Endothelial cell of umbilical vein (primary cell): ENCODE measurements at regions not wholly inside any gene's neighbourhood (a gene's known extent, or its start where the extent isn't known, plus 50 kb on each side); places are given as distances from the start of the nearest gene placed in this dataset.

ENCODE experiments used
- BruUV-seq: library from RNA; stranded (reverse); fragments of 400-500 nt; replicated peaks from 2 replicates; lab custom pipeline; 2021; lab: Mats Ljungman, UMichigan
- CTCF ChIA-PET: fragments of 300-600, 350-600 bp; sonication (Branson Sonifier 250); formaldehyde crosslinking; loops from one replicate; lab custom pipeline; 2021; ENCODE audit warnings: antibody characterized with exemption, inconsistent platforms; lab: Charles Lee
- POLR2A ChIA-PET: fragments of 300-600, 350-600 bp; sonication (Branson Sonifier 250); formaldehyde crosslinking; loops from one replicate; lab custom pipeline; 2021; ENCODE audit warnings: antibody characterized with exemption, inconsistent platforms; lab: Charles Lee
- DNase-seq: peaks from one replicate; pipeline ENCODE4 v3.0.0-alpha.2; 2011; ENCODE audit warnings: low read depth, low spot score
- FAIRE-seq: peaks from 2 replicates; lab custom pipeline; 2011; peaks lifted over from hg19 to GRCh38; lab: Jason Lieb, UNC
- H2AFZ ChIP-seq: 2 replicates; pipeline ENCODE4 v1.6.0; 2012; ENCODE audit warnings: low read depth, low read length, control low read depth, inconsistent platforms
- H3K27ac ChIP-seq: 2 replicates; pipeline ENCODE4 v1.5.1; 2011; ENCODE audit warnings: low read depth, mild to moderate bottlenecking, control low read depth, low read length, moderate library complexity; ENCODE audit not compliant: insufficient read depth
- H3K27me3 ChIP-seq, 2 experiments: 2 replicates each; pipeline versions ENCODE4 v1.6.0 to v1.6.1; 2011; ENCODE audit warnings: low read length in 2 of 2, mixed read lengths in 1 of 2; ENCODE audit not compliant: control insufficient read depth in 2 of 2, insufficient read depth in 2 of 2
- H3K36me3 ChIP-seq, 2 experiments: 2 replicates in 1 of 2; 3 replicates in 1 of 2; pipeline ENCODE4 v1.5.1; 2011; ENCODE audit warnings: low read length in 2 of 2, mild to moderate bottlenecking in 1 of 2, moderate library complexity in 1 of 2; ENCODE audit not compliant: control insufficient read depth in 2 of 2, insufficient read depth in 2 of 2; ENCODE audit errors: extremely low read depth in 1 of 2
- H3K4me1 ChIP-seq: 3 replicates; pipeline ENCODE4 v1.5.1; 2011; ENCODE audit warnings: mild to moderate bottlenecking, low read length; ENCODE audit not compliant: control insufficient read depth, insufficient read depth; ENCODE audit errors: extremely low read depth
- H3K4me2 ChIP-seq: 2 replicates; pipeline ENCODE4 v1.6.1; 2011; ENCODE audit warnings: low read length, control low read depth, mixed read lengths; ENCODE audit not compliant: insufficient read depth
- H3K4me3 ChIP-seq, 3 experiments: fragments of 200-600 bp in 1 of 3; sonication (generic), shearing (Covaris generic) in 1 of 3; replicated peaks in 1 of 3; 2 replicates each; pipeline ENCODE4 v1.5.1; 2011 to 2016; ENCODE audit warnings: control low read depth in 3 of 3, low read length in 3 of 3, mild to moderate bottlenecking in 2 of 3, inconsistent platforms in 1 of 3, low read depth in 1 of 3, moderate library complexity in 1 of 3; ENCODE audit not compliant: insufficient read depth in 1 of 3
- H3K79me2 ChIP-seq: 2 replicates; pipeline ENCODE4 v1.6.0; 2012; ENCODE audit warnings: low read length, inconsistent platforms; ENCODE audit not compliant: control insufficient read depth, insufficient read depth
- H3K9ac ChIP-seq: replicated peaks from 2 replicates; pipeline ENCODE3; 2011; ENCODE audit warnings: low read length, control low read depth; ENCODE audit not compliant: insufficient read depth; ENCODE audit errors: extremely low read depth
- H3K9me1 ChIP-seq: replicated peaks from 3 replicates; pipeline ENCODE4 v1.6.0; 2011; ENCODE audit warnings: mild to moderate bottlenecking, low read length; ENCODE audit not compliant: control insufficient read depth, insufficient read depth; ENCODE audit errors: extremely low read depth
- H3K9me3 ChIP-seq: replicated peaks from 2 replicates; pipeline ENCODE4 v1.5.1; 2012; ENCODE audit warnings: low read length, inconsistent platforms; ENCODE audit not compliant: control insufficient read depth, insufficient read depth
- H4K20me1 ChIP-seq: replicated peaks from 2 replicates; pipeline ENCODE3; 2011; ENCODE audit warnings: mild to moderate bottlenecking, low read length; ENCODE audit not compliant: control insufficient read depth, insufficient read depth; ENCODE audit errors: extremely low read depth
- EZH2 ChIP-seq: IDR thresholded peaks from 2 replicates; pipeline ENCODE4 v1.6.1; 2012; ENCODE audit warnings: borderline replicate concordance, low read depth, mild to moderate bottlenecking, moderate library complexity, low read length, inconsistent platforms; ENCODE audit not compliant: severe bottlenecking
- GATA2 ChIP-seq: IDR thresholded peaks from 2 replicates; pipeline ENCODE4 v1.7.0; 2011; ENCODE audit warnings: low read depth, mild to moderate bottlenecking, moderate library complexity, mixed read lengths, low read length; ENCODE audit not compliant: insufficient read length, insufficient read depth
- JUN ChIP-seq: IDR thresholded peaks from 2 replicates; pipeline ENCODE4 v1.6.1; 2011; ENCODE audit warnings: borderline replicate concordance, low read depth; ENCODE audit not compliant: insufficient read length, insufficient read depth
- MAX ChIP-seq: IDR thresholded peaks from 2 replicates; pipeline ENCODE4 v1.6.1; 2011; ENCODE audit not compliant: insufficient read depth, insufficient read length
- MYC ChIP-seq: IDR thresholded peaks from one replicate; pipeline ENCODE4 v1.6.1; 2011; ENCODE audit warnings: mild to moderate bottlenecking, low read depth, low read length
- POLR2A ChIP-seq: IDR thresholded peaks from 2 replicates; pipeline ENCODE4 v1.6.1; 2012; ENCODE audit warnings: low read depth, mild to moderate bottlenecking, control low read depth, low read length
- POLR2AphosphoS5 ChIP-seq: IDR thresholded peaks from 2 replicates; pipeline ENCODE4 v1.6.1; 2012; ENCODE audit warnings: low read depth, mild to moderate bottlenecking, control low read depth, low read length, moderate library complexity; ENCODE audit not compliant: insufficient read depth
- dilution Hi-C: fragments of 300-500 bp; cut with MboI; formaldehyde crosslinking; loops from one replicate; pipeline ENCODE4 v1.15.0; 2019; ENCODE audit warnings: low sequenced_read_pairs; ENCODE audit not compliant: extremely low pct_ligation_motif_present
- intact Hi-C: fragments of 100-400 bp; cut with micrococcal nuclease; formaldehyde crosslinking; loops from one replicate; pipeline ENCODE4 v1.10.0; 2022

DNA sequence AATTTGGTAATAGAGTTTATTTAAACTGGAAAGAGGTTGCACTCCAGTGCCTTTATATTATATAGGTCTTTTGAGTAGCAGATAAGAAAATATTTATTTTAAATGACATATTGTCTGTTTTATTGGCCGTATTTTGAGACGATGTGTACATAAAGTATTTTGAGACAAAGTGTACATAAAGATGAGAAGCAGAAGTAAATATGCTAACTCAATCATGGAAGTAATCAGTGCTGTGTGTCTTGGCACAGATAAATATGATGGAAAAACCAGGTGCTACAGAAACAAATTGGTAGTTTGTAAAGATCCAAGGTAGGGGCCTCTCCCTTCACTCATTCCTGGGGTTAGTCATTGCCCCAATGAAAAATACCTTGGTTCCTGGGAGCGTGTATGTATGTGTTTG, 382.9 kb downstream of the DSEL start:
- POLR2A ChIA-PET = no interaction called here
- no TSS peak for BruUV-seq
- no peaks in the 10 kb centered on the region for H3K36me3 ChIP-seq
- TF ChIP-seq EZH2 = no peak
- no peak for TF ChIP-seq POLR2A
- H3K27ac ChIP-seq = no peak overlapping the region
- H4K20me1 ChIP-seq = no peaks in the 10 kb centered on the region
- intact Hi-C loops (no loop called here), dilution Hi-C loops (no loop called here)
- CTCF ChIA-PET = no interaction called here
- DNase-seq (no peak), FAIRE-seq (no peak)
- H3K4me3 ChIP-seq = no peak overlapping the region
- H3K79me2 ChIP-seq = no peaks in the 10 kb centered on the region
- no peaks in the 10 kb centered on the region for H3K9me3 ChIP-seq
- H3K9me1 ChIP-seq = no peaks in the 10 kb centered on the region
- H3K9ac ChIP-seq = no peak overlapping the region
- H3K4me2 ChIP-seq = no peak overlapping the region
- H3K27me3 ChIP-seq = no peaks in the 10 kb centered on the region
- no peak overlapping the region for H2AFZ ChIP-seq
- no peaks in the 10 kb centered on the region for H3K4me1 ChIP-seq

DNA sequence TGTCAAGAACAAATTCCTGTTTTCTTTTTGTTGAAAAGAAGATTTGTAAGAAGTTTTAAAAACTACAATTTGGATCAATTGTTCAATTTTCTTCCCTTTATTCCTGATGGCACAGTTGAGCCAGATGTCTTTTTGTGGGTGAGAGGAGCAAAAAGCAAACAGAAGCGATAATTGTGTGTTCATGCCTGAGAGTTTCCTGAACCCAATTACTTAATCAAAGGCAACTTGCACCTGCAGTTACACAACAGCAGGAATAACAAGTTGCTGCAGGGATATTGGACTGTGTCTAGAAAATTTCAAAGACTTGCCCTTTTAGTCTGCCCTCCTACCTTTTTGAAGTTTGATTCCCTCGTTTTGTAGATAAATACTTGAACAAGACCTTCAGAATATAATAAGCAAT, 383.6 kb downstream of the DSEL start:
- no peaks in the 10 kb centered on the region for H3K79me2 ChIP-seq
- H3K4me3 ChIP-seq = no peak overlapping the region
- no peaks in the 10 kb centered on the region for H3K9me3 ChIP-seq
- no peak overlapping the region for H3K27ac ChIP-seq
- H3K9ac ChIP-seq = no peak overlapping the region
- H3K36me3 ChIP-seq = no peaks in the 10 kb centered on the region
- TF ChIP-seq MYC (no peak), MAX (no peak), POLR2AphosphoS5 (no peak), GATA2 (no peak), EZH2 (no peak), JUN (no peak)
- no peaks in the 10 kb centered on the region for H3K27me3 ChIP-seq
- H3K9me1 ChIP-seq = no peaks in the 10 kb centered on the region
- no peaks in the 10 kb centered on the region for H3K4me1 ChIP-seq
- no peaks in the 10 kb centered on the region for H4K20me1 ChIP-seq
- ChIA-PET CTCF (no interaction called here), POLR2A (no interaction called here)
- intact Hi-C loops = no loop called here
- no peak overlapping the region for H3K4me2 ChIP-seq
- no peak for FAIRE-seq
- dilution Hi-C loops = no loop called here
- H2AFZ ChIP-seq = no peak overlapping the region
- DNase-seq = no peak
- BruUV-seq = no TSS peak
